Islet of Langerhans (tissue), 1 donor: ENCODE measurements at regions not wholly inside any gene's neighbourhood (a gene's known extent, or its start where the extent isn't known, plus 50 kb on each side); places are given as distances from the start of the nearest gene placed in this dataset.
"Not testable (repeated sequence)": the region's sequence is repeated elsewhere in the genome, so short reads cannot be mapped to it uniquely, and the experiment has no call there.

Source experiments
- FAIRE-seq: peaks from one replicate; lab custom pipeline; 2011; peaks lifted over from hg19 to GRCh38; lab: Jason Lieb, UNC

DNA sequence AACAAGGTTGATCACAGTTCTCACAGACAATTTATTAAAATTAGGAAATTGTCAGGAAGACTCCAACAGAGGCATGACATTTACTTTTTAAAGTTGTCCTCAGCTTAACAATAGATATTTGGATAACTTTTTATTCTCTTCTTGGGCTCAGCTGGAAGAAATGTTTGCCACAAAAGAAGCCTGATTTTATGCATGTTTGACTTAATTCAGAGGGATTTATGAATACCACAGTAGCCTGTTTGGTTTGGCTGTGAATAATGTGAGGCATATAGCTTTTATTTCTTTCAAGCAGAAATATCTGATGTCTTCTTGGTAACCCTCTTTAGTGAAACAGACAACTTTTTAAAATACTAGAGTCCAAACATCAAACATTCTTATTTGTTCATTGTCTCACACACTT is 1464.5 kb upstream of the SLC10A2 start:
- no peak for FAIRE-seq

DNA sequence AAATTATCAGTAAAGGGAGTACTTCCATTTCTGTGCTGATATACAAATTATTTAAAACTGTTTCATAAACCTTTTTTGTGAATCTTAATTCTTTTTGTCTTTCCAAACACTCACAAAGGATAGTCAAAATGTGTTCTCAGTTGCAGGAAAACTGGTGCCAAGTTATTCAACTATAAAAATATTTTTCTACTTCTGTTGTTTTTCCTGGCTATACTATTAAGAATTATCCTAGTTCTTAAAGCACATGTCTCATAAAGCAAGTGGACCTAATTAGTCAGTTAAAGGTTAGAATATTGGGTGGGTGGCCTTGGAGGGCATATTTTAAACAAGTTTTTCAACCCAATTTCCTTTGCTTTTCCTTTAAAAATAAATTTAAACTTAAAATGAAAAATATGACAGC is 1460.3 kb upstream of the SLC10A2 start:
- FAIRE-seq: no peak

DNA sequence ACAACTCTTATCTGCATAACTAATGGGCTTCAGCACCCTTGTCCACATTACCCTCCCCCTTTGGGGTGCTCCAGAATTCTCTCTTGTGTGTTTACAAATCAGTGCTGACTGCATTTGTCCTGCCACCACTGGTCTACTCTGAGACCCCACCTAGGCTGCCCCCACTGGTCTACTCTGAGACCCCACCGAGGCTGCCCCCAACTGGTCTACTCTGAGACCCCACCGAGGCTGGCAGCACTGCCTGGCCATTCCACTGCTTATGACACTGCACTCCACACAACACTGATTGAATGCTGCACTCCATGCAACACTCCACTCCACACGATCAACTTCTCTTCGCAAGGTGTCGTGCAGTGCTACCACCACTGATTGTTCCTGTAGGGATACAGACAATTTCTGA is 1459.2 kb upstream of the SLC10A2 start:
- FAIRE-seq: no peak

DNA sequence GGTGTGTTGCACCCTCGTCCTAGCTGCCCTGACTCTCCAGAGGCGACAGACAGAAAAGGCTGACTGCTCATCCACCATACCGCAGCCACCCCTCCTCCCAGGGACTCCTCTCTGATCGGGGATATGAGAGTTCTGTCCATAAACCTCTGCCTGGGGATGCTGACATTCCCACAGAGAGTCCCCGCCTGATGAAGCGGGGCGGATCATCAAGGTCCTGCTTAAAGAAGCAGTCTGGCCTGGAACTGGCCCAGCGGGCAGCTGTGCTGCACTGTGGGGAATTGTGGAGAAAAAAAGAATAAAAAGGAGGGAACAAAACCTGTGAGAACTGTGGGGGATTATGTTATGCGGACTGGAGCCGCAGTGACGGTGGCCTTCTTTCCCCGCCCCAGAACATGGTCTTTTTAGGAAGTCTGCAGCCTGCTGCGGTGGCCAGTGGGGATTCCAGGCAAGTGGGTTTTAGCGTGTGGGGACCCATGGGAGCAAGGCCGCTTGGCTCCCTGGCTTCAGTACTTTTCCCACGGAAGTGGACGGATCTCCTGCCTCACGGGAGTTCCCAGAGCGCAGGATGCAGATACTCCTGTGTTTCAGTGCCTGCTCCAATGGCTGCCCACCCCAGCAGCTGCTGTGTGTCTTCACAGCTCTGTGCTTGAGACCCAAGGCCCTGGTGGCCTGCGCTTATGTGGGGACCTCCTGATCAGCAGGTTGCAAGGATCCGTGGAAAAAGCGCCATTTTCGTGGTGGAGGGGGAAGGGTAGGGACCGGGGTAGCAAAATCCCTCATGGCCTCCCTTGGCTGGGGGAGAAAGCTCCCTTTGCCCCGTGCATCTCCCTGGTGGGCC is 1456.2 kb upstream of the SLC10A2 start:
- FAIRE-seq: no peak

DNA sequence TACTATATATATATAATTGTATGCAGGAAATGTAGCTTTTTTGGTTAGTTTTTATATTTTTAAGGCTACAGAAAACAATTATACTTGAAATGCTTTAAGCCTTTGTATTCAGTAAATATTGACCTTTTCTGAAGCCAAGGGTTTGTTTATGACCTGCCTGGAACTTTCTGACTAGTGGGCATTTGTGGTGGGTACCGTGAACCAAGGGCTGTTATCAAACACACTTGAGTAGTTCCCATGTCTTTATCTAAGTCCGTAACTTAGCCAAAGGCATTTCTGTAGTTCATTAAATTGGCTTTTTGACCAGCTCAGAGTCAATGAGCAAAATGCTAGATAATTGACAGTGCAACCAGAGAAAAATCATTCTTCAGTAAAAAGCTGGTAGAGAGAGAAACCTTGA is 1444.2 kb upstream of the SLC10A2 start:
- FAIRE-seq: no peak

DNA sequence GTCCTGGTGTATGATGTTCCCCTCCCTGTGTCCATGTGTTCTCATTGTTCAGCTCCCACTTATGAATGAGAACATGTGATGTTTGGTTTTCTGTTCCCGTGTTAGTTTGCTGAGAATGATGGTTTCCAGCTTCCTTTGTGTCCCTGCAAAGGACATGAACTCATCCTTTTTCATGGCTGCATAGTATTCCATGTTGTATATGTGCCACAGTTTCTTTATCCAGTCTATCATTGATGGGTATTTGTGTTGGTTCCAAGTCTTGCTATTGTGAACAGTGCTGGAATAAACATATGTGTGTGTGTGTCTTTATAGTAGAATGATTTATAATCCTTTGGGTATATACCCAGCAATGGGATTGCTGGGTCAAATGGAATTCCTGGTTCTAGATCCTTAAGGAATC is 1427.3 kb upstream of the SLC10A2 start:
- not testable (repeated sequence) for FAIRE-seq

DNA sequence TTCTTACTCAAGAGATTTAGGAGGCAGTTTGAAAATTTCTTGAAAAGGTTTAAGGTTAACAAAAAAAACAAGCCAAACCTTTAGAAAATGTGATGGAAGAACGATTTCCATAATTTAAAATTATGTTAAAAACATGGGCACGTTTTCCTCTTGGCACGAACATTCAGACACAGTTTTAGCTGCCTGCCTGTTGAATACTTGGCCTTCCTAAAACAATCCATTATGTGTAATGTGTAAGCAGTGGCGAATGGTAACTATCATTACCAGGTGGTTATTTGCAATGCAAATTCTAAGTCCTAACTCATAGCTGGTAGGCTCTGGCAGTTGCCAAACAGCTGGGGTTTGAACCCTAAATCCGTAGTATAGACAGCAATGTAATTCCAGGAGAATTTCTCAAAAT is 1425.7 kb upstream of the SLC10A2 start:
- FAIRE-seq: no peak

DNA sequence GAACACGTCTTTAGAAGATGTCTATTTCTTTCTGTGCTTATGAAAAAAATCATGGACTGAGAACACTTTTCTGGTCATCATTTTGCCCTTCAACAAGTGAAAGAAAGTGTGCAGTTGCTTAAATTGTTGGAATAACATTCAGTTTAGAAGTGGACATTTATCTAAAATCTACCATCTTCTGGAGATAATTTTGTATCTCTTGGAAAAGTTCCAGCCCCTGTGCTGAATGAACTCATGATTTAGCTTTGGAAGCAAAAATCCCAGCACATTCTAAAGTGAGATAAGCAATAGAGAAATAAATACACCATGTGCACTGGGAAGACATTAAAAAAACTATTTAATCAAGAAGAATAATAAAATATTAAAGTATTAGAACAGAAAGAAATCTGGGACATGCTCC is 1420.8 kb upstream of the SLC10A2 start:
- no peak for FAIRE-seq

DNA sequence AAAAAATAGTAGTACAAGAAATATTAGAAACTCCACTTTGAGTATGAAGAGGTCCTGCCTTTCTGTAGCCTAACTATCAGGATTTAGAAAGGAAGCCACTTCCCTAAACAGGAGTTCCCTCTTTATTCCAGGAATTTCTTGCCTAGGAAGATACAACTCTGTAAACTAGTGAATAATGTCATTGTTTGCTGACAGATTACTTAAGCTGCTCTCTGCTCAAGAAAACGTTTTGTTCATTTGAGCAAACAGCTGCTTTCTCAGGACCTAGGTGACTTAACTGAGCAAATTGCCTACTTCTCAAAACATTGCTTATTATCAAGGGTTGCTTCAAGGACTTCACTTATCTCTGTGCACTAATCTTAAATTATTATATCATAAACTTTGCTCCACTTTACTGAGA is 1419.4 kb upstream of the SLC10A2 start:
- no peak for FAIRE-seq

DNA sequence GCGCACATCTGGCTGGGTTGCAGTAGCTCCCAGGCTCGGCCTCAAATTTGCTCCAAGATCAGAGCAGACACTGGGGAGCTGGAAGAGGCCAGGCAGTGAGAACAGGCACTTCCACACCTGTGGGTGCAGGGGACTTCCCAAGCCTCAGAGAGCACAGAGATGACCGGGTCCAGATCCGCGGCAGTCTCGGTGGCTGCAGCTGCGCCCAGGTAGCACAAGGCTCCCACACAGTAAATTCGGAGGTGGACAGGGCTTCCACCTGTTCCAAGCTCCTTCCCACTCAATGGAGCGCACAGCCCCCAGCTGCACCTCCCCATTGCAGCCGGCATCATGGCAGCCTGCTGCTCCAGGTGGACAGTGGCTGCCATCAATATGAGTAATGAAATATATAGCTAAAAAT is 1417.4 kb upstream of the SLC10A2 start:
- no peak for FAIRE-seq

DNA sequence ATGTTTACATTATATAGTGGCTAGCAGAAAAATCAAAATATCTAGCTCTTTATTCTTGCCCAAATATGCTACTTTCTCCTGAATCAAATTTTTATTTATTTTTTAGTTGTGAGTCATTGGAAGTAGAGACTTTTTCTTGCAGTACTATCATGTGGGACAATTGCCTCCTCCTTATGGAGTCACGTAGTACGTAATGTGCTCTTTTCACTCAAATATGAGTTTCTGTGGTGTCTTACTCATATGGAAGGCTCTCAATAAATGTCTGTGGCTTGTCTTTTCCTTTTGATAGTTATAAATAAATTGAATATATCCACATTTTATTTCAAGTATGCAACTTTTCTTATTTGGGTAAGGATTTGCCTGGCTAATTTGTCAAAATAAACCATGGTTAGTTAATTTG is 1411.0 kb upstream of the SLC10A2 start:
- FAIRE-seq: no peak

DNA sequence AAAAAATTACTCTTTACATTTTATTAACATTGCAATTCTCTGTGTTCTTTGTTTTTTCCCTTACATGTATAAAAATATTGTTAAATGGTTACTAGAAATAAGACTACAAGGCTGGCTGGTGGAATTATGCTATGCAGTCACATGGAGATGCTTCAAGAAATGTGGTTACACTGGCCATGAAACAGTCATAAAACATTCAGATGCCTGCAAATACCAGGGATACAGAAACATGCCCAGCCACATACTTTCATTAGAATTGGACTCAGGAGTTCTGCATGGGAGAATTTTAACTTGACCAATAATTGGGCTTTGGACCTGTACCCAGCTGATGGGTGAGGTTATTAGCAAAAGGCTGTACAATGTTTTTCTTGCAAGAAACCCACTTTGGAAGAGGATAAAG is 1407.7 kb upstream of the SLC10A2 start:
- FAIRE-seq: no peak

DNA sequence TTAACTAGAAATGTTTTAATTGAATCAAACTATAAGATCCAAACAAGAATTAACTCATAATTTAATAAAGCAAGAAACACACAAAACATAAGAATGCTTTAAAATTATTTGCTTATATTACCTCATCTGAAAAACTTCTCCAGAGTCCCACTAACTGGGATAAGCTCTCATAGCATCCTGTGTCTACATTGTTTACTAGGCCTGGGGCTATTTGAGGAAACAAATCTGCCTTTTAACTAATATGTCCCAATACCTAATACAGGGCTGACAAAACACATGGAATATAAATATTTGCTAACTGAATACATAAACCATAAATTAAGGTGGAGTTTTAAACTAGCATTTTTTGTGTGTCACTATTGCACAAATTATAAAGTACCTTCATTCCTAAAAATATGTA is 1399.8 kb upstream of the SLC10A2 start:
- no peak for FAIRE-seq

DNA sequence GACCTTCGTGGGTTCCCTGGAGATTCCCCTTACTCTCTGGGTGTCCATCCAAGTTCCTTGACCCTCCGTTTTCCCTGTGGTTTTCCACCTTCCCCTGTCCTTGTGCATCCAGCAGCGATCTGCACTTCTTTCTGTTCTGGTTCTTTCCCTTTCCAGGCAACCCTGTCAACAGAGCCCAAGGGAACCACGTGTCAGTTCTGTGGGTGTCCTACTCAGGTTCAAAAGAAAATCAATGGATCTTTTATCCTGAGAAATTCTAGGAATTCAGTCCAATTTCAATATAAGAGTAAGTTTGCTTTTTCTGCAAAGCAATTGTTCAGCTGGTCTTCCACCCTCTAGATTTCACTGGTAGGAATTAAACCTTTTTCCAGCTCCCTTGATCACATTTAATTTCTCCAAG is 1394.8 kb upstream of the SLC10A2 start:
- FAIRE-seq: no peak

DNA sequence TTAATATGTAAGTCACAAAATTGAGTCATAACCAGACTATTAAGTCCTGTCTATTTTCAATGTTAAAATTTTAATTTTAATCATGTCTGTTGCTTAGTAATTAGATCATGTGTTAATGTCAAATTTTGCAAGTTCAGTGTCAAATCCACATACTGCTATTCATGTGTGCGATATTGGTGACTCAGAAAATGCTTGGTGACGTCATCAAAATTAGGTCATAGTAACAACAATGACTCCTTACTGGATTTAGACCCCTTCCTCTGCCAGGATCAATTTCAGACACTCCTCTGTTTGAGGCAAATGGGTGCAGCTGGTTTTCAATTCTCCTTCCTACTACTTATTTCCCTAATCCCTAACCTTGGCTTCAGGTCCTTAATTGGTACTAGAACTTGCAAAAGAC is 1394.3 kb upstream of the SLC10A2 start:
- FAIRE-seq: no peak

DNA sequence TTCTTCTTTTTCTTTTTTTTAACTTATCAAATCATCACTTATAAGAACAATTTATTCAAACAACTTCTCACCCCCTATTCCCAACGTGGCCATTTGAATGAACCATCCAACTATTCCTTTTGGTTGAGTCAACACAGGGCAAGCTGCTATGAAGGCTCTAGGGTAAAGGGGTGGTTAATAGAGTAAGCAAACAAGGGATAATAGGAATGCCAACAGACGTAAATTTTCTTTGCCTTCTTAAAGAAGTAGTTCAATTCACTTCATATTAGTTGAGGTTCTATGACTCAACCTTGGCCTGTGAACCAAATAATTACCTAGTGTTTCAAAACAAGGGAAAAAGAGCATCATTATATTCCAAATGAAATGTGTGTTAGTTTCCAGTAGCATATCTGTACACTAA is 1383.8 kb upstream of the SLC10A2 start:
- FAIRE-seq: no peak

DNA sequence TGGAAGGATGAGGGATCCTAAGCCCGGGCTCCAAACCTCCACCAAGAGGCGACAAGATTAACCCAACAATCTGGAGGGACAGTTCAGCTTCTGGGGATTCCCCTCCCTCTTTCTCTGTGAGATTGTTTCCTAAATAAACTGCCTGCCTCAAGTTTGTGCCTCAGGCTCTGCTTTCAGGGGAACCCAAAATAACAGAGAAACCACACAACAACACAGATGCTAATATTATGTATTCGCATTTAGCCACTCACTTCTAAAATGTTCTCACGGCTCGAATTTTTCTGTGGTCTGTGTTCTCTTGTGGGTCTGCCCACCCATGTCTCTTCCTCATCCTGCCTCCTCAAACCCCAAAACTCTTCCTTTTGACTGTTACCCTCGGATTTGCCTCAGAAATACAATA is 1381.1 kb upstream of the SLC10A2 start:
- no peak for FAIRE-seq

DNA sequence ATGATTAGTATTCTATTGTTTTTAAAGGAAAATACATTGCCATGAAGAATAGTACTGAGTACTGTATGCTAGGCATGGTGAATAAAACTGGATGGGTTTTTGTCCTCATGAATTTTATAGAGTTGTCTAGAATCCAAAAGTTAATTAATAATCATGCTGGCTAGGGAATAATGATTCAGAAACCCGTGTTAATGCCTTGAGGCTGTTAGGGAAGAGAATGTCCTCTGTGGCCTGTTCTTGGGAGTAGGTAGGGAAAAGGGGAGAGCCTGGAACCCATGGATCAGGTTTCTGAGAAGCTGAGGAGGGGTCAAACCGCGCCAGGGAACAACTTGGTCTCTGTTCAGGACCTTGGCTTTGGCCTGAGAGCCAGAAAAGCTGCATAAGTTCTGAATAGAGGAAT is 1376.3 kb upstream of the SLC10A2 start:
- FAIRE-seq: no peak

DNA sequence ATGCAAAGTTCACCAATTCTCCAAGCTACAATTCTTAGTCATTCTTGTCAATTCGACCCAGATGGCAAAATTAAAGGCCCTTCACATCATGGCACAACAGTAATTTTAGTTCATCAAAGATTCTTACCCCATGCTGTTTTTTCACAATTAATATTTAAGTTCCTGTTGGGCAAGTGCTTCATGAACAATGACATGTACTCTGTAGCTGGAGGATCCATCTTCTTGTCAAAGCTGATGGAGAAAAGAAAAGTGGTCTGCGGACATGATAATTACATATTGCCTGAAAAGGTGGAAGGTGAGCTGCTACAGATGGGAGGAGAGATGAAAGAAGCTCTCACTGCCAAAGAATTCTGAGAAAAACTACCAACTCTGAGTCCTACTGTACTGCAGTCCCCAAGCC is 1370.3 kb upstream of the SLC10A2 start:
- no peak for FAIRE-seq

DNA sequence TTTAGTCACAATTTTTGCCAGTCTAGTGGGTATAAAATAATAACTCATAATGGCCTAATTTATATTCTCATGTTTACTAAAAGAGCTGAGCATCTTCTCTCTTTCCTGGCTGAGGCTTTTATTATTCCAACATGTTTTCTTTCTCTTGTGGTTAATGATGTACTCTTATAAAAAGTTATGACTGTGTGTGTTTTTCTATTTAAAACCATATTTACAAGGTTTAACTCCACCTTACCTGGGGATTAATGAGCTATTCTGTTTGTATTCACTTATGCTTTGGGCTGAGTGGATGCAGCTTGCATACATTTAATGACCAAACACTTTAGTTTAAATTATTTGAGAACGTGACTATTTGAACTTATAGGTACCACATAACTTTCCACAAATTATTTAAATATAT is 1365.7 kb upstream of the SLC10A2 start:
- no peak for FAIRE-seq

DNA sequence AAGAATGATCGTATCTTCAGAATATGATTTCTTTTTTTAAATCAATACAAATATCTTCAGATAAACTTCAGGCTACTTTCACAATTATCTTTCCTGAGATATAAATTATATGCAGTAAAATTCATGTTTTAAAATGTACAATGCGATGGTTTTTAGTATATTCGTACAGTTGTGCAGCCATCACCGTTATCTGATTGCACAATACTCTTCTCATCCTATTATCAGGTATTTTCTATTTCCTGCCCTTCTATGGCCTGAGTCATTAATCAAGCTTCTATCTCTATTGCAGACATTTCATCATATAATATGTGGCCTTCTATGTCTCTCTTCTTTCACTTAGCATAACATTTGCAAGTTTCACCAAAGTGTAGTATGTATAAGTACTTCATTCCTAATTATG is 1360.2 kb upstream of the SLC10A2 start:
- no peak for FAIRE-seq

DNA sequence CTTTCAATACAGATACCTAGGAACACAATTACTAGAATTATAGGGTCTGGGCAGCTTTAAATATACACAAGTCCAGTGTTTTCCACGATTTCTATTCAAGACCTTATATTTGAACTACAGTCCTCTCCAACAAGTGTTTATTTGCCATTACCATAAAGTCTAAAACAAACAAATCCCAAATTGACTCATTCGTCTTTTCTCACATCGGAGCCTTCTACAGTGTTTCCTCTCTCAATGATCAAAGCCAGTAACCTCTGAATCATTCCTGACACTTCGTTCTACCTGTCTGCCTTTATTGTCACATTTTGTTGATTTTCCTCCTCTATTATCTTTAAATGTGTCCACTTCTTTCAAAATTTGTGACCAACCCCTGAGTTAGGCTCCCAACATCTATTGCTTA is 1356.5 kb upstream of the SLC10A2 start:
- FAIRE-seq: no peak

DNA sequence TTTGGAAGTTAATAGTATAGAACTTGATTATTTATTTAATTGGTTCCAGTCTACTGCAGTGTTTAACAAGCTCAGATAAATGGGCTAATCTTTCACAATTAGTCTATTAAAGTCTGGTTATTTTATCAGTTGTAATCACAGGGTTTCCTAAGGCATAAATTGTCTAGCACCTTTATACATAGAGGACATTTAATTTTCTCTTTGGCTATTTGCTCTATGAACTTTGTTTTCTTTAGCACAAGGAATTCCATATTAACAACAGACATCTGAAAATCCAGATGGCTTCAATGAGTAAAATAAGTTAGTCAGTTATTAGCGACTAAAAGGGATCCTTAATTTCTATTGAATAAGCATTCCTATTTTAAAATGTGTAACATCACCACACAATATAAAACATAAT is 1350.8 kb upstream of the SLC10A2 start:
- no peak for FAIRE-seq

DNA sequence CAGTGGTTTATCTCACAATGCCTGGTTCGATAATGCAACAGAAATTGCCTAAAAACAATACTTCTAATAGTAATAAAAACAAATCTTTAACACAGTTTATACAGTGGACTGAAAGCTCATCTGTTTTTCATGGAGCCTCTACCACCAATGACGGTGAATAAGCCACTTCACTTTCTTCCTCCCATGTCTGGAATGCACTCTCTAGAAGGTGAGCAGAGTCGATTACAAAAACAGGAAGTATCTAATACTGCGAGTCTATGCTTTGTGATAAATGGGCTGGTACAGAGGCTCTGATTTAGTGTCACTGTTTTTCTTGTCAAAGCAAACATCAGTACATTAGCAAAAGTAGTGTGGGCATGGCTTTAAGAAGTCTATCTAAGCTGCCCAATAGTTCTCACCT is 1348.6 kb upstream of the SLC10A2 start:
- no peak for FAIRE-seq

DNA sequence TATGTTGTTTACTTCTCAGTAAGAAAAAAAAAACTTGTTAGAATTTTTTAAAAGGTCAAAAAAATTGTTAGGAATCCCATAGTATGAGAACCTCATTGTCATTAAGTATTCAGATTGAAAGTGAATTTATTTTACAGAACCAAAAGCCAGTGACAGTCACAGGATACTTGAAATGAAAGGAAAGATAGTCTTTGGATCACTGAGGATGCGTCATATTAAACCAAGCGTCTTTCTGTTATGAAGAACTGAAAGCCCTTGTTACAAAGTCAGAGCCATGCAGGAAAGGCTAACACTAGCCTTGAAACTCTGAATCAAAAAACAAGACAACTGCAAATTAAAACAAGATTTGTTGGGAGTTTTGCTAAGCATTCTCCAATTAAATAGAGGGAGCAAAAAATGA is 1348.0 kb upstream of the SLC10A2 start:
- no peak for FAIRE-seq
